Muscle of back (tissue), 3 donors: ENCODE measurements at regions not wholly inside any gene's neighbourhood (a gene's known extent, or its start where the extent isn't known, plus 50 kb on each side); places are given as distances from the start of the nearest gene placed in this dataset.

Source experiments
- DNase-seq, 3 donors: peaks; one replicate each; pipeline versions ENCODE4 v3.0.0 to v3.0.0-alpha.2; 2013

DNA sequence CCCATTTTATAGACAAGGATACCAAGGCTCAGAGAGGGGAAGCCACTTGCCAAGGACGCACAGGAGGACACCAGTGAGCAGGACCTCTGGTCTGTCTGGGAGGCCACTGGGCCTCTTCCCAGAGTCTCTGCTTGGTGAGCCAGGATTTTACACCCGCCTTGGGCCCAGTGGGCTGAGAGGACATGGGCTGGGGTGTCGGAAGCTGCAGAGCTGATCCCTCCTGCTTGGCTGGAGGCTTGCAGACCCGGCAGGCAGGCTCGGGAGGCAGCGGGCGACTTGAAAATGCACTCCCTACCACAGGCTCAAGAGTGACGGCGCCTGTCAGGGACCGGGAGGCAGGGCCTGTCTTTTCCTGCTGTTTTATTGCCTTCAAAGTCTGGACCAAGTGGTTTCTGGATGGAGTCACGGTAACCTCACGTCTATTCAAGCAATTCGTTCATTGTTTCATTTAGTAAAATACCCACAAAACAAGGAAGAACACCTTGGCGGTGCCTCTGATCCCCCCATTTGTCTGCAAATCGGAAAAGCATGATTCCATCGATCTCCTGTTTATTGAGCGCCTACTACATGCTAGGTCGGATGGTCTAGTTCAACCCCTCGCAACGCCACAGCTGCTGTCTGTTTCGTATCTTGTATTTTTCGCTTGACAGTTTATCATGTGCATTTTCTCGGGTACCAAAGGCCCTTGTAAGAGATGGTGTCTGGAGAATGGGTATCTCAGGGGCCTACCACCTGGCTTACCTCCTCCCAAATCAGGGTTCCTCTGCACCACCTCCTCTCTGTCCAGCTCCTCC lies 108.1 kb upstream of the IER5L start:
- no peak for DNase-seq

DNA sequence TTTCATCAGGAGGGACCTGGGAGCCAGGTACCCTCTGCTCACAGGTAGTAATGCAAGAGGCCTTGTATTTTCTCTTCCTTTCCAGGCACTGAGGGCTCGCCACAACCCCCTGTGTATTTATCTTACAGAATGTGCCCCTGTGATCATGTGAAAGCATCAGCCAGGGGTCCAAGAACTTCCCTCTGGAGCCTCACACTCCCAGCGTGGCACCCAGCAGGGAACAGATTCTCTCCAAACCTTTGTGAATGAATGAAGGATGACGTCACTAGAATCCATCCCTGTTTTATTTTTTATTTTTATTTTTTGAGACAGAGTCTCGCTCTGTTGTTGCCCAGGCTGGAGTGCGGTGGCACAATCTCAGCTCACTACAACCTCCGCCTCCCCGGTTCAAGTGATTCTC lies 107.3 kb upstream of the IER5L start:
- no peak for DNase-seq

DNA sequence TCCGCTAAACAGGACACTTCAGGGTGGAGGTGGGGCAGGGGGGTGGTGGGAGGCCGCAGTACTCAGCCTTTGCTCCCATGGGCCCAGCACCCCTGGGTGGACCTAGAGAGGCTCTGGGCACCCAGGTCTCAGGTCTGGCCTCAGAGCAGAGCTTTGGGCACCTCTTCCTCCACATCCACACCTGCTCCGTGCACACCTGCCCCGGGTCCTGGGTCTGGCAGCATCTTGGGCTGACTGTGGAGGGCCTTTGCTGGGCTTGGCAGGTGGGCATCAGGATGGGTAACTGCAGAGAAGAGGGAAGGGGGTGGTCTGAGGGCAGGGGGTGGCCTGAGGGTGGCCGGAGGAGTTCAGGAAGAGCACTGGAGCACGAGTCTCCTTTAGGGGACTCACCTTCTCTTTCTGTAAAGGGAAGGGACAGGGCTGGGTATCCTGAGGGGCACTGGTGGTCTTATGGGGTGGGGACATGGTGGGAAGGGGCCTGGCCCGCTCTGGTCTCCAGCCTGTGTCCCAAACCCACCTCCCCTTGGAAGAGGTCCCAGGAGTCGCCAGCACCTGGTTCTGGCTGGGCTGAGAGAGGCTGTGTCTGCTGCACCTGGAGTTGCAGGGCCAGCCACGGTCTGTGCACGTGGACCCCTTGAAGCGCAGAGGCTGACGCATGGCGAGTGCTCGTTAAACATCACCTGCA lies 106.7 kb upstream of the IER5L start:
- no peak for DNase-seq

DNA sequence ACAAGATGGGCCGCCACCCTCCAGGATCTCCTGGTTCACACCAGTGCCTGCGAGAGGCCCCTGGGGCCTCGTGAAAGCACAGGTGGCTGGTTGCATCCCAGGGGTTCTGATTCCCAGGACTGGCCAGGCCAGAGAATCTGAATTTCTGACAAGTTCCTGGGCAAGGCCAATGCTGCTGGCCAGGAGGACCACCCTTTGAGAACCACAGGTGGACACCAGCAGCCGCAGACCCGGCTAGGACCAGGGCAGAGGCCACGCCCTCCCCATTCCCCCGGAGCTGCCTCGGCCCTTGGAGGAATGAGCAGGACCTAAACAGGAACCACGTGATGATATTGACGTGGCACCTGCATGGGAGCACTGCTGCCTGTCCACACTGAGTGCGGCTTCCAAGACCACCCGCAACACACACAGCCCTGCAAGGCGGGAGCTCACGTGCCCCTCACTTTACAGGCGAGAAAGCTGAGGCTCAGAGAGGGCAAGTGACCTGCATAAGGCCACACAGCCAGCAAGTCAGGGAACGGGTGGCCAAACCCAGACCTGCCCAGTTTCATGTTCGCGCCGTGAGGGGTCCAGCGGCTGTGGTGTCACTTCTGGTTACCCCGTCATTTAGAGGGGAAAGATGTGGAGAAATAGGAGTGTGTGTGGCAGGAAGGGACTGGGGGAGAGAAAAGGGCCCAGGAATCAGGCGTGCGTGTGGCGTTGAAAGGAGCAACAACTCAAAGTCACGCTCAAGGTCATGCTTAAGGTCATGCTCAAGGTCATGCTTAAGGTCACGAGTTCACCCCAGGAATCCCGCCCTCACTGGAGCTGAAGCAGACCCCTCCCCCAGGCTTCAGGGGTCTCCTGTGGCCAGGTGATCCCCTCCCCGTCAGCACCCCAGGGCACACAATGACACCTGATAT lies 105.9 kb upstream of the IER5L start:
- no peak for DNase-seq

DNA sequence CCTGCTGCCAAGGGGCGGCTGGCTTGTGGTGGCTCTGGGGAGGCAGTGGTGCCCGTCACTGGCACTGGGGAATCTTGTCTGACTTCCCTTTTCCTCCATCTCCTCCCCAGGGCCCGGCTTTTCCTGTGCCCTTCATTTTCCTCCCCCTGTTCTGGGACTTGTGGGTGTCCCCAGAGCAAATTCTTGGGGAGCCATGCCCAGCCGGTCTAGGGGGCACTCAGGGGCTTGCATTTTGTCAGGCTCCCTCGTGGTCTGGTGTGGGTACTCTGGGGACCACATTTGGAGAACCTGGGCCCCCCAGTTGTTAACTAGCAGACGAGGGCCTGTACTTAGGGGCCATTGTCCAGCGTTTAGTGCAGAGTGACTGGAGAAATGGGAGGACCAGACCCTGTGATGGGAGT lies 105.2 kb upstream of the IER5L start:
- no peak for DNase-seq

DNA sequence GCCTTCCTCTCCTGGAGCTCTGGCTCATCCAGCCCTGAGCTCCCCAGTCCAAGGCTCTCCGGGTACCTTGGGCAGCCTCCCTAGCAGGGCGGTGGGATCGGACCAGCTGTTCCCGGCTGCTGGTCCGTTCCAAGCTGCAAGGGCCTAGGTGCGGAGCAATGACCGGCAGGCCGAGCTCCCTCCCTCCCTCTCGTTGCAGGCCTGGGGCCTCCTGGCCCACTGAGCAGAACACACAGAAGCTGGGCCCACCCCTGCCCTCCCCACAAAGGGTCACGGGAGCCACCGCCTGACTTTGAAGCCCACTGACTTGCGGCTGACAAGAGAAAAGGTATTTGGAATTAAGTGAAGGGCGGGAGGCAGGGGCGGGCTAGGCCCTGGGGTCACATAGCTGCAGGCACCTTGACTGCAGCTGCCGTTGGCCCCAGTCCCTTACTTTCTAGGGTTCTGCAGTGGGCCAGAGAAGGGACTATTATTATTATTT lies 104.7 kb upstream of the IER5L start:
- no peak for DNase-seq

DNA sequence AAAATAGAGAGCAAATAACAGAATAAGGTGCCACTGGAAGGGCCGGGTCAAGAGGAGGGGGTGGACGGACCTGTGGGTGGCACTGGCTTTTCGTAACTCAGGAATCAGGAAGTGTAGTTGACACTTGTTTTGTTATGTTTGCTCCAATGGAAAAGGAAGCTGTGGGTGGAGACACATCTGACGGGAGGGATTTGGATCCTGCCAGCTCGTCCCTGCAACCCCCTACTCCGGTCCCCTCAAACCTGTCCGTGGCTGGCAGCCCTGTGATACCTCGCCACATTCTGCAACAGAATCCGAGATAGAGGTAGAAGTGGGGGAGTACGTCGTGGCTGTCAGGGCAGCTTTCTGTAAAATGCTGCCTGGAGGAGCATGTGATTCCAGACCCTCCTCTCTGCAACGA lies 104.2 kb upstream of the IER5L start:
- no peak for DNase-seq

DNA sequence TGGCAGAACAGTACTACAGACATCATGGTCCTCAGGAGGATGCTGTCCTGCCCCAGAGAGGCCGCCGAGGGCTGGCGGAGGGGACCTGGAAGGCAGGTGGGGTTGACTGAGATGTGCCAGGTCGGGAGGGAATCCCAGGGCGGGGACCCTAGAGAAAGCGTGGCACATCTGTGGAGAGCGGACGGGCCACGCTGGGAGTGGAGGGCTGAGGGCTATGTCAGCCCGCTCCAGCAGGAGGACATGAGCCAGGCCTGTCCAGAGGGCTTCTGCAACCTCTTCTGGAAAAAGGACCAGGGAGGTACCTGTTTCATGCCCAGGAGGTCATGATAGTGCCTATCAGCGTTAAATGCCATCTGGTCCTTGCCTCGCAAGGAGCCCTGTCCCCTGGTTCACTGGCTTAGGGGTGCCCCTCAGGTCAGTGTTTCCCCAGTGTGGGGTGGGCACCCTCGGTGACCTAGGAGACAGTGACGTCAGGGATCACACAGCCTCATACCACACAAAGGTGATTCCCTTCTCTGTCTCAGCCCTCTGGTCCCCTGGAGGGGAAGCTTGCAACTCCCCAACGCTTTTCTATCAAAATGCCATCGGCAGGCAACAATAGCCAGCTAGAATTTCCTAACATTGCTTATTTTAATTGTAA lies 103.6 kb upstream of the IER5L start:
- DNase-seq = no peak

DNA sequence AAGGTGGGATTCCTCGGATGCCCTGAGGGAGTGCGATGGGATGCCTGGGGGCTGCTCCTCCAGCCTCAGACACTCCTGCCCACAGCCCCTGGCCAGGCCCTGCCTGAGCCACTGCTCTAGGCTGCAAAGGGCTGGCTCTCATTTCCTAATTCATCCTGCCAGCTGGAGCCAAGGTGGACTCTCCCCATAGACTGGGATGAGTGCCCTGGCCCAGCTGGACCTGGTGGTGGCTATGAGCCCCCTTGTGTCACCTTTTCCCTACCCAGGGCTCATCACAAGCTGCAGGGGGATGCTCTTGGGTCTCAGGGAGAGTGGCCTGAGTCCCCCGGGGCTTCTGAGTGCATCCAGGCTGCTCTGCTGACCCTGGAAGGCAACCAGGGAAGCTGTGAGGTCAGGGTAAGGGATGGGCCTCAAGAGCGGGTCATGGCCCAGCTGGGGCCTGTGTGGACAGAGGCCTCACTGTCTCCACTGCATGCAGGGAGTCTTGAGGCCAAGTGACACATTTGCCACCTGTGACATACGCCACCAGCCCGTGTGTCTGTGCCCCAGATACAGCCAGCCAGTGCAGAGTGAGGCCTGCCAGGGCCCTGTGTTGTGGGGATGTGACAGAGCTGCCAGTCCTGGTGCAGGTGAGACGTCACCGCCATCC lies 102.7 kb upstream of the IER5L start:
- DNase-seq = no peak

DNA sequence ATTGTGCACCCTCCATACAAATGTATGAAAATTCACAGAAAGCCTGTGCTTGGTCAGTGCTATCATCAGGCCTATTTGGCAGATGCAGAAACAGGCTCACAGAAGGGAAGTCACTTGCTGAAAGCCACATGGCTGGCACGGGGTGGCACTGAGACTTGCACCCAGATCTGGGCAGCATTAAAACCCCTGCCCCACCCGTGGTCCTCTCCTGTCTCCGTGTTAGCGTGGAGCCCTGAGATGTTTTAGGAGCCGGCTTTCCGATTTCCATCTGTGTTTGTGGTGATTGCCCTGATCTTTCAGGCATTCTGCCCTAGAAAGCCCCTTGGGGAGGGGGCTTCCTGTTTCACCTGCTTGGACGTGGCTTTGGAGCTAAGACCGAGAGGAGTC lies 102.2 kb upstream of the IER5L start:
- no peak for DNase-seq

DNA sequence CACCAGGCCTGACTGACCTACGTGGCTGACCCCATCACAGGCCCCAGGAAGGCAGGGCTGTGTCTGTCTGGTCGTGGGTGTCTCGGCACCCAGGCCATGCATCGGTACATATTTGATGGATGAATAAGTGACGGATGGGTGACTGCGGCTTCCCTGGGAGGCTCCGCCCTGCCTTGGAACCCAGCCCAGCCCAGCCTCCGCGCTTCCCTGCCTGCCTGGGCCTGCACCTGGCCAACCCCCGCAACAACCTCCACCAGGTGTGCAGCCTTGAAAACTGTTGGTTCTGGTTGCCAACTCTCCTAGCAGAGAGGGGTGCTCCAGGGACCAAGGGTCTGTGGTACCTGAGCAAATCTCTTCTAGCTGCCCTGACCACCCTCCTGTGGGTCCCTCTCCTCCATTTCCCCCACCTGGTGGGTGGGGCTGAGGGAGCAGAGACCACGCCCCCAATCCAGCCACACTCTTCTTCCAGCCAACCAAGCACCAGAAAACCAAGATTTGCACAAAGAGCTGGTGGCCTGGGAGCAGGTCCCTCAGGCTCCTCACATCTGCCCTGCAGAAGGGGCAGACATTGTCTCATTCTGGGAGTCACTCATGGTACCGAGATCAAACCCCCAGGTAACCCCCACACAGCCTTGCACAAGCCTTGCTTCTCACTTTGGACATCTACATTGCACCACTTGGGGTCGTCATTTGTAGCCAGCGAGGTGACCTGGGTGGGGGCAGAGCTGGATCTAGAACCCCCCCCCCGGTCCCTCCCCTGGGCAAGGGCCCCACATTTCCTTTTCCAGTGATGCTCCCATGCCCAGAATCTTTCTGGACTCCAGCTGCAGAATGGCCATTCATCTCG lies 100.6 kb upstream of the IER5L start:
- no peak for DNase-seq

DNA sequence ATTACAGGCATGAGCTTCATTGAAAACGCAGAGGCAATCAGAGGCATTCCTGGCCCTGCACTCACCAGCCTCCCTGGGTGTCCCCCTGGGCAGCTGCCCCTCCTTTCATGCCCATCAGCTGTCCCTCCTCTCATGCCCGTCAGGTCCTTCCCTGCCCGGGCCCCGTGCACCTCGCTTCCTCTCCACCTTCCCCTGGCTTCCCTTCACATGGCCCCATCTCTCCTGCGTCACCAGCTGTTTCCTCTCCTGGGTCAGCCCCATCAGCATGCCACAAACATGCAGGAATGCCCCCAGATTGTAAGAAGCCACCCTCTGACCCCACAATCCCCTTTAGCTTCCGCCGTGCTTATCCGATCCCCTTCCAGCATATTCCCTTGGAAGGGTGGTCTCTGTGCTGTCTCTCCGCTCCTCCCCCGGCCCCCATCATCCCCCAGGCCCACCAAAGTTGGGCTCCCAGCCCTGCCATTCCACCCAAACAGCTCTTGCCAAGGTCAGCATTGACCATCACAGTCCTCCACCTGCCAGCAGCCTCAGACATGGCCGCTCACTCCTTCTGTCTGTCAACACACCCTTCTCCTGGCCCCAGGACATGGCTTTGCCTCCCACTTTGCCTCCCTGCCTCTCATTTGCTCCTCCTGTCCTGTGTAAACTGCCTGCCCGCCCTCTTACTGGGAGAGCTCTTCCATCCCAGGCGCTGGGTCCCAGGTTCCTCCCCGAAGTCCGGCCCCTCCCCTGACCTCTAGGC lies 98.6 kb upstream of the IER5L start:
- no peak for DNase-seq

DNA sequence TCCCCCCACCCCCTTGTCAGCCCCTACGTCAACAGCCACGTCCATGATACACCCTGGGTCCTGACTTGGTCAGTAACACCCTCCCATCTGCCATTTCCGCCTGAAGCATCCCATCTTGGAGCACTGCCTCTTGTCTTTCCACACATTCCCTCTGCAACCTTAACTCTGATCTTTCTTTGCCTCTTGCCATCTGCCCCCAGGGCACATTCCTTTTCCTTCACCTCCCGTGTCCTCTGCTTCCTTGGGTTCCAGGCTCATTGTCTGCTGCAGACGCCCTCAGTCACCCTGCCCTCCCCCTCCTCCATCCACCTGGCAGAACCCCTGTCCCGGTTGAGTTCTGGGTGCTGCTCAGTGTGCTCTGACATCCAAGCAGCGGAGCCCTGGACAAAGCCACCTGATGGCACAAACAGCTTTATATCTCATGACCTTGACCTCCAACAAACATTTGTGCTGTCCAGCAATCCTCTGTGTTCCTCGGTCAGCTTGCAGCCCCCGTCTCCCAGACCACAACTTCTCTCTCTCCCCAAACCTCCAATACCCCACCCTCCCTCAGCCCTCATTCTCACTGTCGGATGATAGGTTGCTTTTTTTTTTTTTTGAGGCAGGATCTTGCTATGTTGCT lies 97.7 kb upstream of the IER5L start:
- DNase-seq = no peak

DNA sequence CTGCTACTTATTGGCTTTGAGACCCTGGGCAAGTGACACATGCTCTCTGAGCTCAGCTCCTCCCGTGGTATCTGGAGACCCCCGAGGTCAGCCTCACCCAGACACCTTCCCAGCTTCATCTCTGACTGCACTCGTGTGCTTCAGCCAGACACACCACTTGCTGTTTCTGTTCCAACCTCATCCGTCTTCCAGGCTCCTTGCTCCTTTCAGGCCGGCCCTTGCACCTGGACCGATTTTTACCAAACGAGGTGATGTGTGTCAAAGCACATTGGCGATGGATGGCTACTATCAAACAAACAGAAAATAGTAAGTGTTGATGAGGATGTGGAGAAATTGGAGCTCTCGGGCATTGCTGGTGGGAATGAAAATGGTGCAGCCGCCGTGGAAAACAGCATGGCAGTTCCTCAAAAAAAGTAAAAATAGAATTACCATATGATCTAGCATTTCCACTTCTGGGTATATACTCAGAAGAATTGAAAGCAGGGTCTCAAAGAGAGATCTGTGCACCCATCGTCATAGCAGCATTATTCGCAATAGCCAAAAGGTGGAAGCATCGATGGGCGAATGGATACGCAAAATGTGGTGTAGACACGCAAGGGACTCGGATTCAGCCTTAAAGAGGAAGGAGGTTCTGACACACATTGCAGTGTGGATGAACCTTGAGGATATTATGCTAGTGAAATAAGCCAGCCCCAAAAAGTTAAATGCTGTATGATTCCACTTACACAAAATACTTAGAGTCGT lies 96.1 kb upstream of the IER5L start:
- DNase-seq = no peak

DNA sequence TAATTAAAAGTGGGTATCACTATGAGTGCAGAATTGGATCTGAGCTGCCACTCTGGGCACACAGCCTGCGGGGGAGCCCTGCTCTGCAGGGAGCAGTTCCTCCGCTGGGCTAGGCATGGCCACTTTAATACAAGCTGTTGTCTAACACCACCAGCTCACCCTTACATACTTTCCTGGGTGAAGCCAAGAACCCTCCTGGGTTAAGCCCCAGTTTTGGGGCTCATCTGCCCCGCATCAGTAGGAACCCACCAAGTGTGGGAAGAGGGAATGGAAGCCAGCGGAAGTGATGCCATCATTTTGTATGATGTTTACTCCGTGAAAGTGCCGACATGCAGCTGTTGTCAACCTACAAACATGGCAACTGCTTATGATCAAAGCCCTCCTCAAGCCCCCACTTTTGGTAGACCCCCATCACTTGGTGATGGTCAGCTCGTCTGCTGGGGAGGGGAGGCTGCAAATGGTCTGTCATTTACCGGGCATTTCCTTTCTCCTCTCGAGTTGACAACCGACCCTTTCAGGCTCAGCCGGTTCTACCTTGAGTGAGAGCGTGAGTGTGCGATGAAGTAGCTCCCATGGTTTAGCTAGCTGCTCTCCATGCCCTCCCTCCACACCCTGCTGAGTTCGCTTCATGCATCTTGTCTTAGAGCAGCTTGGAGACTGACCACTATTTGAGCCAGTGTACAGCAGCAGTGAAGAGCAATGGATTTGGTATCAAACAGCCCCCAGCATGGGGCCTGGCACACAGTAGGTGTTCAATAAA lies 95.3 kb upstream of the IER5L start:
- no peak for DNase-seq

DNA sequence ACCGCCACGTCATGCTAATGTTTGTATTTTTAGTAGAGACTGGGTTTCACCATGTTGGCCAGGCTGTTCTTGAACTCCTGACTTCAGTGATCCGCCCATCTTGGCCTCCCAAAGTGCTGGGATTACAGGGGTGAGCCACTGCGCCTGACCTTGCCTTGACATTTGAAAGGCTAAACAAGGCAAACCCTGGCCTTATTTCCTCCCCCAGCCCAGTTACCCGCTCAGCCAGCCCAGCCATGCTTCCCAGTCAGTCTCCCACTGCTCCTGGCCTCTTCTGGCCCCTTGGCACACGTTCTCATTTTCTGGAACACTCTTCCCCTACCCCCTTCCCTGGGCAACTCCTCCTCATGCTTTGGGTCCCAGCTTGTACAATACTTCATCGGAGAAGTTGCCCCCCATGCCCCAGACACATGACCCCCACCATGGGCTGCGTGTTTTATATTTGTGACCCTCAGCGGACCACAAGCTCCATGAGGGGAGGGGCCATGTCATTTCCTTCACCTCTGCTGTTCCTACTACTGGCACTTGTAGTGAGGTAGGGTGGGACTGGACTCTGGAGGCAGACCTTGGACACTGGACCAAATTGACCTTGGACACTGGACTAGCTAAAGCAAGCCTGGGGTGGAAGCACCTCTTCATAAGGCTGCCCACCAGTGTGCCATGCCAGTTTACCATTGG lies 94.4 kb upstream of the IER5L start:
- no peak for DNase-seq

DNA sequence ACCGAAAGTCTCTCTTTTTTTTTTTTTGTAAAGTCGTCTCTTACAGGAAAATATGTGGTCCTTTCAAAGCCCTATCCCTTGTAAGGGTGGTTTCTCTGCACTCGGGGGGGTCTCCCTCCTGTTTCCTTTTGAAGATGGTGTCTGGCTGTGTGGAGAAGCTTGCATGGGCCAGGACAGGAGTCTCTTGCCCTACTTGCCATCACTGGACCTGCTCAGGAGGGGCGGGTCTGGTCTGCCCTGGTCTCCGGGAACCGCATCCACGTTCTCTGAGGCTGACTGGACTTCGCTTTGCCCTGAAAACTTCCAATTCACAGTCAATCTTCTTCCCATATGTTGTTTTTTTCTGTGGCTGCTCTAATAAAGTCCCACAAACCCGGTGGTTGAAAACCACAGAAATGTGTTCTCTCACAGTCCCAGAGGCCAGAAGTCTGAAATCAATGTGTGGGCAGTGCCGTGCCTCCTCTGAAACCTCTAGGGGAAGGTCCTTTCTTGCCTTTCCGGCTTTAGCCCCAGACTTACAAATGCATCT lies 92.9 kb upstream of the IER5L start:
- DNase-seq = peak in 1 of 3 donors; percentile 44
